ENCODE measurements at regions not wholly inside any gene's neighbourhood (a gene's known extent, or its start where the extent isn't known, plus 50 kb on each side); places are given as distances from the start of the nearest gene placed in this dataset.
"Not testable (repeated sequence)": the region's sequence is repeated elsewhere in the genome, so short reads cannot be mapped to it uniquely, and the experiment has no call there.

DNA sequence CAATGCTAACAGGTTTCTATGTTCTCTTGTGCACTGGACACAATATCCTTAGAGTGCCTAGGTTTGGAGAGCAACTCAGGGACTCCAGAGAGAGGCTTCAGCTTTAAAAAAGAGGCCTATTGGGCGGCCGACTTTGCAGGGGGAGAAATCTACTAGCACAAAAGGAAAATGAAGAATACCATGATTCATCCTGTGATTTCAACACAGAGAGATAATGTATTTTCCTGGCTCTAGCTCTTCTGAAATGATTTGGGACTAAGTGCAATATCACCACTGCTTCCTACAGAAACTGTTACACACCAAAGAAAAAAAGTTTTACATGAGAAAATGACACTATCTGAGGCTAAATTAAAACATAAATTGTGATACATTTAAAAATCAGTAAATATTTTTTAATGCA, 146.1 kb upstream of the TSLP start:
- no peak for DNase-seq

DNA sequence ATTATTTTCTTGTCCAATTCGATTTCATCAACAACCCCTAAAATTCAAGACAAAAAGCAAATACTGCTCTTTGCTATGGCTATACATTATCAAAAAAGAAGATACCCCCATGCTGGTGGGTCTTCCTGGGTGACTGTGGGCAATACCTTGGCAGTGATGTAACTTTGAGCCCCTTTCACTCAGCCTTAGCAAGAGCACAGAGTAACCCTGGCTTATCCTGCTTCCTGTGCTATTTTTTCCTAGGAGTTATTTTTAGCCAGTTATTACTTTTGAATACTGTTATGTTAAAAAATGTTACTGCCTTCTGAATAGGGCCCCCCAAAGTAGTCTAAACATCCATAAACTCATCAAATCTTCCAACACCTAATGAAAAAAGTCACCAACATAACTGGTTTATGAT, 145.6 kb upstream of the TSLP start:
- no peak for DNase-seq

DNA sequence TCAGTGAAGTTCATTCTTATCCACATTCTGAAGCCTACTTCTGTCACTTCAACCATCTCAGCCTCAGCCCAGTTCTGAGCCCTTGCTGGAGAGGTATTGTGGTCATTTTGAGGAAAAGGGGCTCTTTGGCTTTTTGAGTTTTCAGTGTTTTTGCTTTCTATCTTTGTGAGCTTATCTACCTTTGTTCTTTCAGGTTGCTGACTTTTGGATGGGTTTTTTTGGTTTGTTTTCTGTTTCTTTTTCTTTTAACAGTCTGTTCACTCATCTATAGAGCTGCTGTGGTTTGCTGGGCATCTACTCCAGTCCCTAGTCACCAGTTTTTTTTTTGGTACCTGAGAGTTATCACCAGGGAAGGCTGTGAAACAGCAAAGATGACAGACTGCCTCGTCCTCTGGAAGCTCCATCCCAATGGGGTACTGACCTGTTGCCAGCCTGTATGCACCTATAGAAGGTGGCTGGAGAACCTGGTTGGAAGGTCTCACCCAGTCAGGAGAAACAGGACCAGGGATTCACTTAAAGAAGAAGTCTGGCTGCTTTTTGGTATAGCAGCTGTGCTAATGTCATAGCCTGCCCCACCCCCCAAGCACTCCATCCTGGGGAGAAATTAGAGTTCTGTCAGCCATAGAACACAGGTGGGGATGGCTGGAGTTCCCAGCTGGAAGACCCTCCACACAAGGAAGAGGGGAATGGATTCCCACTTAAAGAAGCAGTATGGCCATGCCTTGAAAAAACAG, 138.6 kb upstream of the TSLP start:
- DNase-seq: no peak

DNA sequence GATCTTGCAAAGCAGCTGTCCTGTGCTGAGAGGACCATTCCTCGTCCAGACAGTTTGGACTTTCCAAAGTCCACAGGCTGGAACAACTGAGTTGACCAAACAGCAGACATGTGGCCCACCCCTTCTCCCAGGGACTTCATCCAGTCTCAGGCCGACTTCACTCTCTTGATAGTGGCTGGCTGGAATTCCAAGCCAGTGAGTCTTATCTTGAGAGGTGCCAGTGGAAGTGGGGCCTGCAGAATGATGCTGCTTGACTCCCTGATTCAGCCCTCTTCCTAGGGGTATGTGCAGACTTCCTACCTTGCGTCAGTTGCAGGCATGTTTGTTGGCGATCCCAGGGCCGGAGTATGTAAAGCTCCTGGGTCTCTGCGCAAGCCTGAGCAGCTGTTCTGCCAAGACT, 131.4 kb upstream of the TSLP start:
- DNase-seq: no peak

DNA sequence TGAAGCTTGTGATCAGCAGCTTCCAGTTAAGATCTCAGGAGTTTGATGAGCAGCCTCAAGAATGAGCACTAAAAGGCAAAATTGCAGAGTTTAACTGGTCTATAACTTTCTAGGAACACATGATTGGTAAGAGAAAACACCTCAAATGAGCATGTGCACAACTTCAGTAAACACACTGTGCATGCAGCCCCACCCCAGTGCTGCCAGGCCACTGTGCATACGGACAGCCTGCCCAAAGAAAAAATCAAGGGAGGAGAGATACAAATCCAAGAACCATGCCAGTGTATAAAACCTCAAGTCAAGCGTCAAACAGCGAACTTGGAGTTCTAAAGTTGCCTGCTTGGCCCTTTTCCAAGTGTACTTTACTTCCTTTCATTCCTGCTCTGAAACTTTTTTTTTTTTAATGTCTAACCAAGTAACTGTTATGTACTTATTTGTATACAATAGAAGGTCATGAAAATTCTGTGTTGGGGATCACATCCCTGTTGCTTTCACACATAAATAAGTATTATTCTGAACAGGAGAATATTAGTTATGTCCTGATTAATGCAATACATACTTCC, 125.6 kb upstream of the TSLP start:
- no peak for DNase-seq

DNA sequence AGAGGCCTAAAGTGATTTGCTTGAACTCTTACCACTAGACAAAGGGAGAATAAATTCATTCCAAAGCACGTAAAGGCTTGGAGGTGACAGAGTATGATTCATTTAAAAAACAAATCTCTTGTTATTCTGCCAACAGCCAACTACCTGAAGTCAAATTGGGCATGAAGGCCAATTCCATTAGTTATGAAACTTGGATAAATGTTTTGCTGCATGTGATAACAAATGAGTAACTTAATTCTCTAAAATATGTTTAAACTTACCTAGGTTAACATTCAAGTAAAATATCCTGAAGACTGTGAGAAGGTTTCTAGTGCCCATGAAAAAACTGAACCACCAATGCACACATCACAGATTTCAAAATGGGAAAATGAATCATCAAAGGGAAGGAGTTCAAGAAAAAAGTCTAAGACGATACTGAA, 120.1 kb upstream of the TSLP start:
- DNase-seq: no peak

DNA sequence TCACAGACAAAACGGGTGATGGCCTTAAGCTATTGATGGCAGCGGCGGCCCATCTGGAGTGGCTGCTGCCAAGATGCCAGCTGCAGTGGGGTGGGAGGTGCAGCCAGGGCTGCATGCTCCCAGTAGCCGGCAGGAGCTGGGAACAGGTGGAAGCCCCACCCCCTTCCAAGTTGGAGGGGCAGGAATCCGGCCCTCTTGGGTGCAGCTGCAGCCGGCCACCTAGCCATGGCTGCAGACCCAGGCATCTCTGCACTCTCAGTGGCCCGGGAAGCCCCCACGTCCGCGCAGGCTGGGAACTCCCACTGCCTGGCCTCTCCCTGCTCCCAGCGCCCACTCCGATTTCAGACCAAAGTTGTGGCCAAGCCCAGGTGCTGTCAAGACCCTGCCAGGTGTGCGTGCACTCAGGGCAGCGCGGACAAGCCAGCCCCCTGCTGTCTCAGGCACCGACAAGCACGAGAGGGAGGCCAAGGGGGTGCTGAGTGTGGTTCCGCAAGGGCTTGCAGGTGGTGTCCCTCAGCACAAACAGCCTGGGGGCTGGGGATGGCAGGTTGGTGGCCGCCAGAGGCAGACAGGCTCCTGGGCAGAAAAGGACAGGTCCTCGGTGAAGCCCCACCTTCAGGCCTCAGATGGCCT, 115.1 kb upstream of the TSLP start:
- no peak for DNase-seq

DNA sequence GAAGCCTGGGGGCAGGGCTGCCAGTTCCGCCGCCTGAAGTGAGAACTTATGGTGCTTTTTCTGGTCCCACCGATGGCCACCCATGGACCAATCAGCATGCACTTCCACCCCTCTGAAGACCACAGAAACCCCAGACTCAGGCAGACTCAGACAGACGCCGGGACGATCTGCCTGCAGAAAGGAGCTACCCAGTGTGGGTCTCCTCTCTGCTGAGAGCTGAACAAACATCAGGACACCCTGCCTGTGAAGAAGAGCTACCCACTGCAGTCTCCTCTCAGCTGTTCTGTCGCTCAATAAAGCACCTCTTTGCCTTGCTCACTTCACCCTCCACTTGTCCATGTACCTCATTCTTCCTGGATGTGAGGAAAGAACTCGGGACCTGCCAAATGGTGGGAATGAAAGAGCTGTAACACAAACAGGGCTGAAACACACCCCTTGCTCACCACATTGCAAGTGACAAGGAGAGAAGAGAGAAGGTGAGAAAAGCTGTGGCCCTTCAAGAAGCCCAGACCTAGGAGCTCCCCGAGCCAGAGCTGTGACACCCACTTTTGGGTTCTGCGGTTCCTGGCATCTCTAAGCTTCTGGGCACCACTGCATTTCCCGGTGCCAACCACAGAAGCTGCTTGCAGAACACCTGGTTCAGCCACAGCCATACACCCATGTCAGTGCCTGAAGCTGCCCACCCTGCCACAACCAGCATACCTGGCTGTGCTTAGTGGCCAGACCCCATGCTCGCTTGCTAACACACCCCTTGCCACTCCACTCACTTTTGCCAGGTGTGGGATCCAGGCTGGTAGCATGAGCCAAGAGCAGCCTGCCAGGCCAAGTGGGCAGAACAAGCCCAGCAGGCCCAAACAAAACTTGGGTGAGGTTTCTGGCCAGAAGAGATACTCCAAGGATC, 114.3 kb upstream of the TSLP start:
- DNase-seq: no peak

DNA sequence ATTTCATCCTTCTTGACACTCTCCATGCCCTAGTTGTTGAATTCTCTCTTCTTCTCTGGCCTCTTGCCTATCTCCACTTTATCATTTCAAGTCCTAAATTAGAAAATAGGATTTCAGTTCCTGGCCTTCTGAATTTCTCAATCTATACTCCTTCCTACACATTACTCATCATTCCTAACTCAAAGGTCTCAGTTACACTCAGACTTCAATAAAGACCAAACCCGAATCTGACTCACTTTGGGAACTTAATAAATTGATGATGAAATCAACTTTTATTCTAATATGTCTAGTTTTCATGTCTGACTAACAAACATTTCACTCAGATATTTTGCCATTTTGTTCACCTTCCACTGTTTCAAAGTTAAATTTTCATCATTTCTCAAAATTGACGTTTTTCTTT, 113.6 kb upstream of the TSLP start:
- no peak for DNase-seq

DNA sequence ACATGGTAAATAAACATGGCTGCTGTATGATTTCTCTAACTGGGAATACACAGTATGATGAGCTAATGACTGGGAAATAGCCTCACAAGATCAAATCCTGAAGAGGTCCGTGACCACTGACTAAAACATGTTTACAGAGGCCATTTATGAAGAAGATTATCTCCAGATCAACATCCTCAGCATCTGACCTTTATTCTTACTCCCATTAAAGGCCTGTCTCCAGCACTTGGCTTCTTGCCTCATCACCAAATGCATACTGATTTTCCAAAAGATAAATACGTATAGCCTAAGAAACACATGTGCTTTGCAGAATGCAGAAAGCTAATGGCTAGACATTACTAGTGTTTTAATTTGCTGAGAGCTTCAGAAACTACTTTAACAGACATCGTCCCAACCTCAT, 108.0 kb upstream of the TSLP start:
- DNase-seq: no peak

DNA sequence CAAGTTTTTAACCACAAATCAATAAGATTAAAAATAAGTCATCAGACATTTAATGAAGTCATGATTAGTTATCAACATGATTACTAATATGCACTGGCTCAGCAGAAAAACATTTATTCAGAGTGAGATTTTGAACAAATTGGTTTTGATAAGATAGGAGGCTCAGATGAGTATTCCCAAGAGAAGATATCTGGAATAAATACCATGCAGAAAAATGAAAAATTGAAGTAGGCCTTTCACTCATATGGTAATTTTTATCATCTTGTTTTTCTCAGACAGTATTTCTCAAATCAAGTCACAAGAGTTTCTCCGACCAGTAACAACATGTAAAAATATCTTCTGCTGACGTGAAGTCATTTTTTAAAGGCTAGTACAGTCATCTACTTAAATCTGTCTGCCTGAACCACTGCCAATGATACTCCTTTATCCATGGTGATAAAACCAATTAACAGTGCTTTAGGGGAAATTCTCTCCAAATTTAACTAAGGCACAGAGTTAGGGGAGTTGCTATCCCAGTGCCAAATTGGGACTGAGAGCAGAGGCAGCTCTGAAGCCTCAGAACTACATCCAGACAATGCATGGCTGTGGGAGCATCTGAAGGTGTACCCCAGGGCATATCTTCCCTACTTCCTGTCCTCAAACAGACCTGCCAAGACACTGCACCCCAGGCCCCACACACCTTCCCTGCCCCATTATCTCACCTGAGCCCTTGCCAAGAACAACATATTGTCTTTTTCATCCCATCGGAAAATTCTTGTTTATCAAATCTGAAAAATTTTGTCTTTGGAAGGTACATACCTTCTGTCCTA, 105.5 kb upstream of the TSLP start:
- no peak for DNase-seq

DNA sequence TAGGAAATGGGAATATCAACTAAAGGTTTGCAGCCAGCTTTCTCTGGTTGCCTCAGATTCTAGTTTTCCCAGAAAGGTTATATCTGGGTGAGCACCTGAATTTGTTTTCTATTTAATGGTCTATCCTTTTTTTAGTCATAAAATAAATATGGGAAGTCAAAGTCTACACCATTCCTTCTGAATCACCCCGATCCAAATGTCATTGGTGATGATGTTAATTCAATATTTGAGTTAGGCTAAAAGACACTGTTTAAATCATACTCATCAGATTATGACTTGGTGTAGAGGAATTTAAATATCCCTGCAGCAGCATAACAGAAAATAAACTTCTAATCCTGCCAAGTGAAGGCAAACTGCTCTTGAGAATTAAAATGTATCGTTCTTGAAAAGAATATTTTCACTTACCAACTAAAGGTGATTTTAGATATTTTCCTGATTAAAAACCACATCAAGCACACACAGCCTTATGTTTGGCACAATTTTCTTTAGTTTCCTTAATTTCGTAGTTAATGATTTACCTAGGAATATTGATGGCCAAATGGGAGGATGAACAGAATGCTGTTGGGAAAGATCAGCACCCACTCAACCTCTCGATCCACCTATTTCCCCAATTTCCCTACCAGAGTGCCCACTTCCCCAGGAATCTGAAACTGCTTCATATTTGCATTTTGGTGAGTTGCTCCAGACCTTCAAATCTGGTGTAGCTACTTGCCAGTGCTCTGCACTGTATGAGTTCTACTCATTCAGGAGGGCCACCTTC, 103.1 kb upstream of the TSLP start:
- DNase-seq: no peak

DNA sequence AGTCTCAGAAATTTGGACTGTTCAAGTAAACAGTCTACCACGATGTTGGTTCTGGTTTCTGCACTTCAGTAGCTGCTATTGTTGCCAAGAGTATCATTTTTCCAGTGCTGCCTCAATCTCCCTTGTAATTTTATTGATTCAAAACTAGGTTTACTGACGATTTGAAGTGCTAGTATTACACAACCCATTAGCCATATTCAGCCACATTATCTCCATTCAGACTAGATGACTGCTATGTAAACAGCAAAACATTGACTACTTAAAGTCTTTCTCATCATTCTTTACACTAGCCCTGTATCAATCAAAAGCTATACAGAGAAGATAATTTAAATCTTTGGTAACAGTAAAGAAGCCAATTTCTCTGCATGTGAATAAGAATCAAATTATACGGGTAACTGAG, 102.0 kb upstream of the TSLP start:
- no peak for DNase-seq

DNA sequence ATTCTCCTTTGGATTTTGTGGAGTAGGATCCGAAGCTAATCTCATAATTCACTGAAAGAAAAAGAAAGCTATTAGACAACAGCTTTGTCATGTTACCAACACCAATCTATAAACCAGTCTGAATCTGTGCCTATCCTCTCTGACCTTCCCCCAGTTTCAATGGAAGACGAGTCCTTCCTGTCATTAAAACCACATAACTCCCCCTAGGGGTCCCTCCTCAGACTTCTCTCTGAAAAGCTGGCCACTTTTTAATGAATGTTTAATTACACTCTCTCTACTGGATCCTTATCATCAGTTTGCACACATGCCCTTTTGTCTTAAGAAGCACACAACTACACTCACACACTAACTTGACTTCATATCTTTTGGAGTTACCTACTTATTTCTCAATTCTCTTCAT, 98.0 kb upstream of the TSLP start:
- DNase-seq: no peak

DNA sequence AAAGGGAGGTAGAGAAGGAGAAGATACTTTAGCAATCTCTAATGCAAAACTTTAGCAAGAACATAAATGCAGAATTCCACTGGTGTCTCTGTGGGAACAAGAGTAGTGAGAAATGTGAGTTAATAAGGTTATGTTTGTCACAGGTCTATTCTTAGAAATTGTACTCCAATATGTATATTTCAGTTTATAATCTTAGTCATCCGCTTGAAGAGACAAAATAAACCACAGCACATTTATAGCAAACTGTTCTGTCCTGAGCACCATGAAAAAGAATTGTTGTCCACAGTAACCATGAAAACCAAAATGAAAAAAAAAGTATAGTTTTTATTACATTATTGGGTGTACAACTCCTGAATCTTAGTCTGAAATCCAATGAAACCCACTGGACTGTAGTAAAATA, 93.6 kb upstream of the TSLP start:
- no peak for DNase-seq

DNA sequence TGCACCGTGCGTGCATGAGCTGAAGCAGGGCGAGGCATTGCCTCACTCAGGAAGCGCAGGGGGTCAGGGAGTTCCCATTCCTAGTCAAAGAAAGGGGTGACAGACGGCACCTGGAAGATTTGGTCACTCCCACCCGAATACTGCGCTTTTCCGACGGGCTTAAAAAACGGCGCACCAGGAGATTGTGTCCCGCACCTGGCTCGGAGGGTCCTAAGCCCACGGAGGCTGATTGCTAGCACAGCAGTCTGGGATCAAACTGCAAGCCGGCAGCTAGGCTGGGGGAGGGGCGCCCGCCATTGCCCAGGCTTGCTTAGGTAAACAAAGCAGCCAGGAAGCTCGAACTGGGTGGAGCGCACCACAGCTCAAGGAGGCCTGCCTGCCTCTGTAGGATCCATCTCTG, 85.6 kb upstream of the TSLP start:
- DNase-seq: not testable (repeated sequence)

DNA sequence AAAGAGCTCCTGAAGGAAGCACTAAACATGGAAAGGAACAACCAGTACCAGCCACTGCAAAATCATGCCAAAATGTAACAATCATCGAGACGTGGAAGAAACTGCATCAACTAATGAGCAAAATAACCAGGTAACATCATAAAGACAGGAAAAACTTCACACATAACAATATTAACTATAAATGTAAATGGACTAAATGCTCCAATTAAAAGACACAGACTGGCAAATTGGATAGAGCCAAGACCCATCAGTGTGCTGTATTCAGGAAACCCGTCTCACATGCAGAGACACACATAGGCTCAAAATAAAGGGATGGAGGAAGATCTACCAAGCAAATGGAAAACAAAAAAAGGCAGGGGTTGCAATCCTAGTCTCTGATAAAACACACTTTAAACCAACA, 83.9 kb upstream of the TSLP start:
- not testable (repeated sequence) for DNase-seq

DNA sequence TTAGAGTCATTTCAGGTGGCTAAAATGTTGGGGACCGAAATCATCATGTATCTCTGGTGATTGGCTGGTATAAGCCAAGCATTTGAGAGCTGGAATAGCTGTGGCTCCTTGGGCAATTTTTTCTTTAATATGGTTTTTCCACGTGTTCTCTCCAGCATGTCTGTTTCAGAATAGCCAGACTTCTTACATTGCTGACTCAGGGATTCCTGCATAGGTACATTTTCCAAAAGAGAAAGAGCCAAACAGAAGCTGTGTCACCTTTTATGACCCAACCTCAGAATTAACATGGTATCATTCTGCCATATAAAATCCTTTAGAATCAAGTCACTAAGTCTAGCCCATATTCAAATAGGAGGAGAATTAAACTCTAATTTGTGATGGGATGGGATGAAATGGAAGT, 74.8 kb upstream of the TSLP start:
- no peak for DNase-seq

DNA sequence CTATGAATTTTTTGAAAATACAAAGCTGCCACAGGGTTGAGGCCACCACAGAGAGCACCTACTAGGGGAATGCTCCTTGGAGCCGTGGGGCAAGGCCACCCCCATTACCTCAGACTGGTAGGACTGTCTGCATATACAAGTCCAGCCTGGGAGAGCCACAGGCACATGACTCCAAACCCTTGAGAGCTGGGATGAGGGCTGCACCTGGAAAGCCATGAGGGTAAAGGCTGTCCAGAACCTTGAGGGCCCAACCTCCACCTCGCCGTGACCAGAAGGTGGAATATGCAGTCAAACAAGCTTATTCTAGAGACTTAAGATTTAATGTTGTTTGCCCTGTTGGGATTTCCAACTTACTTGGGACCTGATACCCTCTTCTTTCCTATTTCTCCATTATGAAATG, 69.5 kb upstream of the TSLP start:
- DNase-seq: no peak

DNA sequence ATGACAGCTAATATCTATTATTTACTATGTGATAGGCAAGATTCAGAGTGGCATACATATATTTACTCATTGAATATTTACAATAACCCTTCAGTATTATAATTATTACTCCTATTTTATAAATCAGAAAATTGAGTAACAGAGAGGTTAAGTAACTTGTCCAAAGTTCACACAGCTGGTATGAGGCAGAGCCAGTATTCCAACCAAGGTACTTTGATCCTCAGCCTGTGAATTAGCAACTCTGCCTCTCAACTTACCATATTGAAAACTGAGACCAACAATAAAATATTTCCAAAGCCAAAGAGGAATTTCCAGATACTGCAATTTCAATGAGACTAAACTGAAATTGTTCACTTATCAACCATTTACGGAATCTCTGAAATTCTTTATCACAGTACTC, 67.9 kb upstream of the TSLP start:
- DNase-seq: no peak

DNA sequence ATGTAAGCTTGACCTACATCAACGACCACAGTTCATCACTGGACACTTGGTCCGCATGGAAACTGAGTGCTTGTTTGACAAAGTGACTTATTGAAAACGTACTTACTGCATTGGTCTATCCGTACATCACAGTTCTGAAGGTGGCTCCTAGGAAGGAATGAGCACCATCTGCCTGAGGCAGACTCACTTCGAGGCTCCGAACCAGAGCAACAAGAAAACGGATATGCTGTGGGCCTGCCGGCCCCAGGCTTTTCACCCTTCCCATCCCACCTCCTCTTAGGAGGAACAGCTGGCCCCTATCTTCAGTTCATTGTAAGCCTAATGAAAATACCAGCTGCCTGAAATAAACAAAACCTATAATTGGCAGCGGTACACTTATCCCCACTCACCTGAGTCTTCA, 67.2 kb upstream of the TSLP start:
- DNase-seq: no peak

DNA sequence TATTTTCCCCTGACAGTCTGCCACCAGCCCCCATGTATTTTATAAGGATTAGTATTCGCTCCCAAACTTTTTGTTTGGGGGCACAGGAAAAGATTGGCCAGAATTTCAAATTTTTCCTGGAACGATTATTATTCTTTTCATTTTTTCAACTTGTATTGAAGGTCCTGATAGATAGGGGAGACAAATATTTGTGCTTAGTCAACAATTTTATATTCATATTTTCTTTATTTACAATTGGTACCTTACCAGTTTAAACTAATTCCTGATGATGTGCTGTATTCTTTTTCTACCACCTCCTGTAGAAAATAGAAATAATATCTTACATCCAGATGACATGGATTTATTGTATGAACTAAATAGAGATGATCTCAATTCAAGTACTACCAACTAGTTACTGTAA, 60.7 kb upstream of the TSLP start:
- DNase-seq: no peak
